GM18505 (cell line): ENCODE measurements at regions not wholly inside any gene's neighbourhood (a gene's known extent, or its start where the extent isn't known, plus 50 kb on each side); places are given as distances from the start of the nearest gene placed in this dataset.

ENCODE experiments used
- ATAC-seq: cut with Tn5 transposase; IDR thresholded peaks from one replicate; pipeline ENCODE4 v1.9.1; 2021; ENCODE audit not compliant: unreplicated experiment
- POLR2A ChIP-seq: IDR thresholded peaks from 4 replicates; pipeline ENCODE4 v1.6.1; 2011; ENCODE audit warnings: borderline replicate concordance; ENCODE audit not compliant: insufficient read depth, insufficient read length; ENCODE audit errors: extremely low read depth

DNA sequence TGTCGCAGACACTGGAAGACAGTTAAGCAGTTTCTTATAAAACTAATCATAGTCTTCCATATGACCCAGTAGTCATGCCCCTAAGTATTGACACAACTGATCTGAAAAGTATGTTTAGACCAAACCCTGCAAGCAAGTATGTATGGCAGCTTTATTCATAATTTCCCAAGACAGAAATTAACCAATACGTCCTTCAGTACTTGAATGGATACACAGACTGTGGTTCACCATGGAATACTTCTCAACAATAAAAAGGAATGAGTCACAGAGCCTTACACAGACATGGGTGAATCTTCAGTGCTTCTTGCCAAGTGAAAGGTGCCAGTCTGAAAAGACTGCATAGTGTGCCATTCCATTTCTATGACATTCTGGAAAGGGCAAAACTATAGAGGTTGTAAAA lies 50.2 kb upstream of the AKR1E2 start:
- no peak for ATAC-seq
- no peak for TF ChIP-seq POLR2A

- TF ChIP-seq POLR2A = no peak
- no peak for ATAC-seq
Measured at GRCh38 chr10:4772202-4772570, 53.8 kb upstream of the AKR1E2 start.

GRCh38 chr10:4771554-4772201 lies 54.3 kb upstream of the AKR1E2 start:
- TF ChIP-seq POLR2A = no peak
- ATAC-seq = no peak

DNA sequence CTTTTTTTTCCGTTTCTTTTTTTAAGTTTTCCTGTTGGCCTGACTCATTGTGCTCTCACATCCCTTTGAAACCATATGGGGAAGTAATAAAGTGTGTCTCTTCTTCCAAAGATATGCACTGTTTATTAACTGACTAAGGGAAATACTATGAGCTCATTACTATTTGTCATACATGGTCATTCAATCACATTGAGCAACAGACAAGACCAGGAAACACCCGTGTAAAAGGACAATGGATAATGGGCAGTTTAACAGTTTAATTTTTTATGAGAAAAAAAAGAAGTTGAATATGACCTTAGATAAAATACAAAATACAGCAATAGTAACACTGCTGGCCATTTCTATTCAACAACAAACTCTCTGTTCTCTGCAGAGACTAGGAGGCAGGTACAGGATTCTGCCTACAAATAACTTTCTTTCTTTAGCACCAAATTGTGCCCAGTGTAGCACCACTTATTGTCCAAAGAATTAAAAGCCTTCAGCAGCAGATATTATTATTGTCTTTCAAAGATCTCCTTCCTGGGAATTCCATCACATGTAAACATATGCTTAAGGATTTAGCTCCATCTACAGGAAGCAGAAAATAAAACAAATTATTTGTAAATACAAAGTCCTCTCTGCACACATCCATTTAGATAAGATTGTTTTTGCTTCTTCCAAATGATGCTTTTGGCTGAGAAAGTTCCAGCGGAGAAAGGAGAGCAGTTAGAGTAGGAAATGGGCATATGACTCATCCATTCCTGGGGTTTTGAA lies 55.0 kb upstream of the AKR1E2 start:
- ATAC-seq = no peak
- TF ChIP-seq POLR2A = no peak

DNA sequence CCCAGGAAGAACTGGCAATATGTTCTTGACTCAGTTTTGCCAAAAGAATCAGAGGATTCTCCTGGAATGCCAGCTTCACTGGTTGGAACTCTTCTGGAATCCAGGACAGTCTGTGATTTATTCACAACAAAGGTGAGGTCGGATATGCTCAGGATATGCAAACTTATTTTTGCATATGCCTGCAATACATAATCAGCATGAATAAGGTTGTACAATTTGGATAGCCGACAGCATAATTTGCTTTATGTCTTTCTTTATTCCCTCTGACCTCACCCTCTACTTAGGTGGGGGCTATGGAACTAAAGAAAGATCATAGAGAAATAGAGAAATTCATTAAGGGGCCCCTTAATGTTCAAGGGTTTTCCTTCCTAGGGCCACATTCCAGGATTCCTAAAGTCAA lies 57.6 kb upstream of the AKR1E2 start:
- TF ChIP-seq POLR2A = no peak
- no peak for ATAC-seq

- no peak for TF ChIP-seq POLR2A
- no peak for ATAC-seq
Measured at GRCh38 chr10:4767033-4767814, 58.8 kb upstream of the AKR1E2 start.

- TF ChIP-seq POLR2A = no peak
- ATAC-seq = no peak
Measured at GRCh38 chr10:4766454-4766853, 59.6 kb upstream of the AKR1E2 start.

GRCh38 chr10:4765428-4765827 lies 60.6 kb upstream of the AKR1E2 start:
- ATAC-seq = no peak
- TF ChIP-seq POLR2A = no peak

DNA sequence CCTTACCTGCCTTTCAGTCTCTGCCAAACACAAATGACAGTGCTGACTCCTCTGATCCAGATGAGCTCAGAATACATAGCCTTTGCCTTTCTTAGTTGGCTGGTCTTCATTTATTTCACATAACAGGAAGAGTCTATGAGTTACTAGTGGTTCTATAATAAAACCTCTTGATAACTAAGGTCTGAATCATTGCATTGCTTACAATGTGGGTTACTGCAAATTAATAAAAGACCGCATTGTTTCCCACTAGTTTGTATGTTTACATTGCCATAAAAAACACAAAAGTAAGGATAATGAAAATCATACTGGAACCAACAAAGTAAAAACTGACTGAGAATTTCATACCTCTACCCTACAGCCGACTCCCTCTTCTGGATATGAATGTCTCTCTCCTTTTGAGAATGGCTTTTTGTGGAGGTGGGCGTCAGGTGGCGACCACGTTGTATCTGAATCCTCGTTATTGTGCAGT lies 62.0 kb upstream of the AKR1E2 start:
- no peak for ATAC-seq

DNA sequence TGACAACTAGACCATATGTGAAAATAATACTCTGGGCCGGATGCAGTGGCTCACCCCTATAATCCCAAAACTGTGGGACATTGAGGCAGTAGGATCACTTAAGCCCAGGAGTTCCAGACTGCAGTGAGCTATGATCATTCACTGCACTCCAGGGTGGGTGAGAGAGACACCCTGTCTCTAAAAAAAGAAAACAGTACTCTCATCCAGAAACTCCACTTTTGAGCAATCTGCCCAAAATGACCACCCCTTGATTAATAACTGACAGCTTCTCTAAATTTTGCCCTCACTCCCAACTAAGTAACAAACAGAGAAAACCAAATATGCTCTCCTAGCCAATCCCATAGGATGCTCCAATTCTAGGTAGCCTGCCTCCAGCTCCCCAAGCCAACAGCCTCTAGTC lies 62.5 kb upstream of the AKR1E2 start:
- no peak for ATAC-seq

More for the DNA sequence above, 62.0 kb upstream of the AKR1E2 start:
- TF ChIP-seq POLR2A = no peak

GRCh38 chr10:4758256-4758655 lies 67.8 kb upstream of the AKR1E2 start:
- no peak for TF ChIP-seq POLR2A
- no peak for ATAC-seq

More for the DNA sequence above, 62.5 kb upstream of the AKR1E2 start:
- no peak for TF ChIP-seq POLR2A

DNA sequence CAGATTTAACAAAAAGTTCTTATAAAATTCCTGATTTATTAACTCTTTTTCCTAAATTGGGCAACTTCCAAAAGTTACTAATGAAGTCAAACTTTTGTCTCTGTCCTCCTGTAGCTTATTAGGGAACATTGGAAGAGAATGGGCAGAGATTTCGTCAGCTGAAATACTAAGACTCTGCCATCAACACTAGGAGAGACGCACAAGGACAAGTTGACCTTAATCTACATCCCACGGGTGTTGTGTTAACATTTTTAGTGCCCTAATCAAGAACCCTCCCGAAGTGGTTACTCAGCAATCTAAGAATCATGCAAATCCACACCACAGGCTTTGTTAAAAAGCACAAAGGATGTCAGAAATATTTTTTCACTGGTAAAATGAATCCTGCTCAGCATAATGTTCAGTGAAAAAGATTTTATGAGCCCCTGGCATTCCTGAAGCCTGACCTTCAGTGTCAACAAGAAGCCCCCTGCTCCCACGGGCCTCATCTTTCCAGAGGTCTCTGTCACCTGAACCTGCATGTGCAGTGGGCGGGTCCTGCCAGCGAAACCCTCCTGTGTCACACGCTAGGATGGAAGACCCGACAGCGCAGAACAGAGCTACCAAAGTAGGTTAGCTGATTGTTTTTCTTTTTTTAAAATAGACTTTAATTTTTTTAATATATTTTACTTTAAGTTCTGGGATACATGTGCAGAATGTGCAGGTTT lies 70.6 kb upstream of the AKR1E2 start:
- no peak for ATAC-seq
- no peak for TF ChIP-seq POLR2A

GRCh38 chr10:4754143-4754542 lies 71.9 kb upstream of the AKR1E2 start:
- no peak for ATAC-seq
- TF ChIP-seq POLR2A = no peak

- TF ChIP-seq POLR2A = no peak
- no peak for ATAC-seq
Measured at GRCh38 chr10:4751211-4751610, 74.8 kb upstream of the AKR1E2 start.

- ATAC-seq = no peak
- no peak for TF ChIP-seq POLR2A
Measured at GRCh38 chr10:4749271-4749574, 76.8 kb upstream of the AKR1E2 start.
